Testis (tissue), 2 donors: ENCODE measurements at regions not wholly inside any gene's neighbourhood (a gene's known extent, or its start where the extent isn't known, plus 50 kb on each side); places are given as distances from the start of the nearest gene placed in this dataset.

ENCODE experiments used
- DNase-seq: peaks from one replicate; pipeline ENCODE4 v3.0.0-alpha.2; 2019
- H3K27ac ChIP-seq, 2 donors: fragments of 200-600 bp; sonication (generic); one replicate each; pipeline ENCODE4 v1.5.1; 2019
- H3K27me3 ChIP-seq: fragments of 200-600 bp; sonication (generic); one replicate; pipeline ENCODE4 v1.5.1; 2019
- H3K36me3 ChIP-seq: fragments of 200-600 bp; sonication (generic); one replicate; pipeline ENCODE4 v1.5.1; 2017; ENCODE audit warnings: low read depth; ENCODE audit errors: missing control alignments
- H3K4me1 ChIP-seq: fragments of 200-600 bp; sonication (generic); one replicate; pipeline ENCODE4 v1.5.1; 2019
- H3K4me3 ChIP-seq, 2 donors: fragments of 200-600 bp; sonication (generic); one replicate each; pipeline ENCODE4 v1.5.1; 2017 to 2019
- H3K9me3 ChIP-seq: fragments of 200-600 bp; sonication (generic); one replicate; pipeline ENCODE4 v1.5.1; 2017
- POLR2A ChIP-seq: fragments of 450-650 bp; IDR thresholded peaks from one replicate; pipeline ENCODE4 v1.6.1; 2017; ENCODE audit warnings: antibody characterized with exemption, mild to moderate bottlenecking, moderate library complexity
- WGBS, 2 donors: methylation state at CpG; one replicate each; pipeline ENCODE4 v1.1.5; 2018; 5-methylcytosine and 5-hydroxymethylcytosine counted together
- intact Hi-C: fragments of 100-400 bp; cut with DNase I; formaldehyde crosslinking; loops from one replicate; pipeline ENCODE4 v1.15.1; 2023; ENCODE audit warnings: low total_unique reads
- TF ChIP-seq, protein P1 (sequence below), 3 experiments: fragments of 450-650 bp in 2 of 3; fragments of 200-600 bp in 1 of 3; sonication (generic) in 1 of 3; IDR thresholded peaks; one replicate each; pipeline ENCODE4 v1.5.1; 2016 to 2019; ENCODE audit warnings: antibody characterized with exemption in 3 of 3, mild to moderate bottlenecking in 2 of 3, moderate library complexity in 1 of 3

DNA sequence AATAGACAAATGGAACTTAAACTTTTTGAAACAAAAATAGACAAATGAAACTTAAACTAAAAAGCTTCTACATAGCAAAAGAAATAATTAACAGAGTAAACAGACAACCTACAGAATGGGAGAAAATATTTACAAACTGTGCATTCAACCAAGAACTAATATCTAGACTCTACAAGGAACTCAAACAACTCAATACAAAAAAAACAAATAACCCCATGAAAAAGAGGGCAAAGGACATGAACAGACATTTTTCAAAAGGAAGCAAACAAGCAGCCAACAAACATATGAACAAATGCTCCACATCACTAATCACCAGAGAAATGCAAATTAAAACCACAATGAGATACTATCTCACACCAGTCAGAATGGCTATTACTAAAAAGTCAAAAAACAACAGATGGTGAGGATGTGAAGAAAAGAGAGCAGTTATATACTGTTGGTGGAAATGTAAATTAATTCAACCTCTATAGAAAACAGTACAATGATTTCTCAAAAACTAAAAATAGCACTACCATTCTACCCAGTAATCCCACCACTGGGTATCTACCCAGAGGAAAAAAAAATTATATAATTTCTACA is 170.8 kb upstream of the RGMB start:
- no peak for DNase-seq
- no peak for TF ChIP-seq POLR2A
- TF ChIP-seq, protein P1, sequence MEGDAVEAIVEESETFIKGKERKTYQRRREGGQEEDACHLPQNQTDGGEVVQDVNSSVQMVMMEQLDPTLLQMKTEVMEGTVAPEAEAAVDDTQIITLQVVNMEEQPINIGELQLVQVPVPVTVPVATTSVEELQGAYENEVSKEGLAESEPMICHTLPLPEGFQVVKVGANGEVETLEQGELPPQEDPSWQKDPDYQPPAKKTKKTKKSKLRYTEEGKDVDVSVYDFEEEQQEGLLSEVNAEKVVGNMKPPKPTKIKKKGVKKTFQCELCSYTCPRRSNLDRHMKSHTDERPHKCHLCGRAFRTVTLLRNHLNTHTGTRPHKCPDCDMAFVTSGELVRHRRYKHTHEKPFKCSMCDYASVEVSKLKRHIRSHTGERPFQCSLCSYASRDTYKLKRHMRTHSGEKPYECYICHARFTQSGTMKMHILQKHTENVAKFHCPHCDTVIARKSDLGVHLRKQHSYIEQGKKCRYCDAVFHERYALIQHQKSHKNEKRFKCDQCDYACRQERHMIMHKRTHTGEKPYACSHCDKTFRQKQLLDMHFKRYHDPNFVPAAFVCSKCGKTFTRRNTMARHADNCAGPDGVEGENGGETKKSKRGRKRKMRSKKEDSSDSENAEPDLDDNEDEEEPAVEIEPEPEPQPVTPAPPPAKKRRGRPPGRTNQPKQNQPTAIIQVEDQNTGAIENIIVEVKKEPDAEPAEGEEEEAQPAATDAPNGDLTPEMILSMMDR (IDR thresholded peaks at IDR 0.05): no peak
- Histone ChIP-seq H3K27me3 (no peaks in the 10 kb centered on the region), H3K36me3 (no peaks in the 10 kb centered on the region), H3K9me3 (peaks cover 4% of the 10 kb centered on the region), H3K4me3 (no peak overlapping the region), H3K4me1 (no peaks in the 10 kb centered on the region), H3K27ac (no peak overlapping the region)
- intact Hi-C loops: no loop called here

DNA sequence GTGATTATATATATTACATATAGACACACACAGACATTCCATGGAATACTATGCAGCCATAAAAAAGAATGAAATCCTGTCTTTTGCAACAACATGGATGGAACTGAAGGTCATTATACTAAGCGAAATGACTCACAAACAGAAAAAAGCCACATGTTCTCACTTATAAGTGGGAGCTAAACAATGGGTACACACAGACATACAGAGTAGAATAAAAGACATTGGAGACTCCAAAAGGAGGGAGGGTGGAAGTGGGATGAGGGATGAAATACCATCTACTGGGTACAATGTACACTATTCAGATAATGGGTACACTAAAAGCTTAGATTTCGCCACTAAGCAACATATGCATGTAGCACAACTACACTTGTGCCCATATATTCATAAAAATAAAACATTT is 170.0 kb upstream of the RGMB start:
- no peak for DNase-seq
- TF ChIP-seq POLR2A: no peak
- TF ChIP-seq, protein P1 (IDR thresholded peaks at IDR 0.05): no peak
- intact Hi-C loops: no loop called here
- Histone ChIP-seq H3K4me1 (no peaks in the 10 kb centered on the region), H3K9me3 (peaks cover 4% of the 10 kb centered on the region), H3K27me3 (no peaks in the 10 kb centered on the region), H3K4me3 (no peak overlapping the region), H3K27ac (no peak overlapping the region), H3K36me3 (no peaks in the 10 kb centered on the region)
- 68 to 92% methylated on average over 2 of the region's 2 CpGs for WGBS, 2 donors

DNA sequence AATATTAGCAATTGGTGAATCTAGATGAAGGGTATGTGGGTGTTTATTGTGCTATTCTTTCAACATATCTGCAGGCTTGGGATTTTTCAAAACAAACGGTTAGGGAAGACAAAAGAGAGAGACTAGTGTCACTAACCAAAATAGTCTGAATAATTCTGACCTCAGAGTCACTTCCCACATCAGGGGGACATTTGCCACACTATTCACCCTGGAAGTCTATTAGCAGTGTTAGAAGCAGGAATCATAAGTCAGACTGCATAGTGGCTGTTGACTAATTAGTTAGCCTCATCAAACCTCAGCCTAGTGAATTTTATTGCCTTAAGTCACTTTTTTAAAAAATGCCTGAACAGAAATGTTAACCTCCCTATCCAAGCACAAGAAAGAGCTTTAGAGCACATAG is 169.2 kb upstream of the RGMB start:
- Histone ChIP-seq H3K4me3 (no peak overlapping the region), H3K36me3 (no peaks in the 10 kb centered on the region), H3K27ac (no peak overlapping the region), H3K9me3 (peaks cover 4% of the 10 kb centered on the region), H3K27me3 (no peaks in the 10 kb centered on the region), H3K4me1 (no peaks in the 10 kb centered on the region)
- WGBS, 2 donors: 68 to 73% methylated on average over 1 of the region's 1 CpG
- intact Hi-C loops: no loop called here
- TF ChIP-seq POLR2A: no peak
- TF ChIP-seq, protein P1 (IDR thresholded peaks at IDR 0.05): no peak
- no peak for DNase-seq

DNA sequence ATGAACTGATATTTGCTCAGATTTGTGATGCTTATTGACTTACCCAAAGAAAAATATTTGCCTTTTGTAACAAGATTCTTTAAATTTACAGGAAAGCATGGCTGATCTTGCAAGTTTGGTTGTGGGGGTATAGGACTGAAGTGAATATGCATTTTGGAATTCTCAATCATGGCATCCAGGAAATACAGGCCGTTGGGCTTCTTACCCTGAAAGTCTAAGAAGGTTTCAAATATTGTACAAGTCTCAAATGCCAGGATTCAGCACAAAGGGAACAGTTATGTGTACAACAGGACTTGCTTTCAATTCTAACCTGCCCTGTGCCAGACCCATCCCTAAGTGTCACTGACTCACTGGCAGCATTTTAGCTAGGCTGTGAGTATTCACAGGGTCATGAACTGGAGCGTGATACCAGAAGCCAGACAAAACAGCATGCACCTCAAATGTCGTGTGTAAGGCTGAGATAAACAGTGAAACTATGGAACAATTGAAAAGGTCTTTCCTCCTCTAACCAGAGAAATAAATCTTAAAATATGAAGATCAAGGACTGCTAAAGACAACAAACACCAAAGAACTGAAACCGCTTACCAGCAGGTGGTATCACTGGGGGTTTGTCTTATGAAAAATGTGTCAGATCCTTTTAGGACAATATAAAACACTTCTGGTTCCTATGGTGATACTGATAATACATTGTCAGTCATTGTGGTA is 168.6 kb upstream of the RGMB start:
- no peak for DNase-seq
- TF ChIP-seq, protein P1 (IDR thresholded peaks at IDR 0.05): no peak
- no peak for TF ChIP-seq POLR2A
- no peak overlapping the region for H3K4me3 ChIP-seq
- H3K36me3 ChIP-seq: no peaks in the 10 kb centered on the region
- H3K9me3 ChIP-seq: peaks cover 2% of the 10 kb centered on the region
- no peak overlapping the region for H3K27ac ChIP-seq
- H3K27me3 ChIP-seq: no peaks in the 10 kb centered on the region
- intact Hi-C loops: no loop called here
- H3K4me1 ChIP-seq: no peaks in the 10 kb centered on the region
- WGBS, 2 donors: 63 to 66% methylated on average over 4 of the region's 4 CpGs

DNA sequence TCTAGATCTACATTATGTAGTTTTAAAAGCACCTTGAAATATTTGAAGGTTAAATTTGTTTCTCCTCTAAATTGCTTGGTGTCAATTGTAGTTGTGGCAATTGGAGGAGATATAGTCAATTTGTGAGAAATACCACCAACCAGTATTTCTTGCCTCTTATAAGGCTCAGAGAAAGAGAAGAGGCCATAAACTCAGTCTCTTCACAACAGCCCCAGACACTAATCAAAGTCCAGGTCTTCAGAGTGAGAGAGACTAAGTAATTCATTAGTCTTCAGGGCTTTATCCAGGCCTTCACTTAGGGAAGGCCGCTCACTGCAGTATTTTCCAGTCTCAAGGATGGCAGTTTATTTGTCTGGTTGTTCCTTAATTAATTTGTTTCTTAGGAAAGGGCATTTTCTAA is 168.0 kb upstream of the RGMB start:
- Histone ChIP-seq H3K36me3 (no peaks in the 10 kb centered on the region), H3K4me3 (no peak overlapping the region), H3K9me3 (no peaks in the 10 kb centered on the region), H3K4me1 (no peaks in the 10 kb centered on the region), H3K27ac (no peak overlapping the region), H3K27me3 (no peaks in the 10 kb centered on the region)
- 79 to 90% methylated on average over 1 of the region's 1 CpG for WGBS, 2 donors
- intact Hi-C loops: no loop called here
- TF ChIP-seq, protein P1 (IDR thresholded peaks at IDR 0.05): no peak
- no peak for TF ChIP-seq POLR2A
- DNase-seq: no peak
